MM.1S (cell line): ENCODE measurements at regions not wholly inside any gene's neighbourhood (a gene's known extent, or its start where the extent isn't known, plus 50 kb on each side); places are given as distances from the start of the nearest gene placed in this dataset.

Source experiments
- CTCF ChIP-seq: fragments of 300-600 bp; sonication (generic); IDR thresholded peaks from 2 replicates; pipeline ENCODE4 v1.5.1; 2016; ENCODE audit warnings: antibody characterized with exemption, low read length, mixed read lengths
- EZH2 ChIP-seq: fragments of 300-600 bp; sonication (generic); optimal IDR thresholded peaks from 2 replicates; pipeline ENCODE3; 2017; ENCODE audit warnings: low read depth, mild to moderate bottlenecking, antibody characterized with exemption, low read length, mixed read lengths
- EZH2phosphoT487 ChIP-seq: fragments of 300-600 bp; sonication (generic); IDR thresholded peaks from 2 replicates; pipeline ENCODE4 v1.6.1; 2018; ENCODE audit warnings: antibody characterized with exemption, low read length

- no peak for TF ChIP-seq EZH2
- no peak for TF ChIP-seq EZH2phosphoT487
- no peak for TF ChIP-seq CTCF
Measured at GRCh38 chr6:119608994-119609393, 259.4 kb upstream of the MAN1A1 start.
